ENCODE measurements at regions not wholly inside any gene's neighbourhood (a gene's known extent, or its start where the extent isn't known, plus 50 kb on each side); places are given as distances from the start of the nearest gene placed in this dataset.

DNA sequence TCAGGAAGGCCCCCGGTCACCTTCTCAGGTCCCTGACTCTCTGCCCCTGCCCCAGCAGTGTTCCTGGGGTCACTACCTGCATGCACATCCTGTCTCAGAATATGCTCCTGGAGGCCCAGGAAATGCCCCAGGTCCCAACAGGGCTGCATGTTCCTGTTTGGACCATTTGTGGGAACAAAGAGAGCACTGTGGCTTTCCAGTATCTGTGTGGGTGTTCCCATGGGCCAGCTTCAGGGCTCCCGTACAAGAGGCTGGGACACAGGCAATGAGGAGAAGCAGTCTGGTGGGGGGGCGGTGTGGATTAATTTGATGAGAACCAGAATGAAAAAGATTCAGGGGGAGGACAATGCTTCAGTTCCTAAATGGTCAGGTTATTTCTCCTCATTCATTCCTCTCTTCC is 61.5 kb upstream of the GGTLC1 start:
- no peak for TF ChIP-seq TCF12 (IDR thresholded peaks at IDR 0.05; ENCODE audit: low read depth)

DNA sequence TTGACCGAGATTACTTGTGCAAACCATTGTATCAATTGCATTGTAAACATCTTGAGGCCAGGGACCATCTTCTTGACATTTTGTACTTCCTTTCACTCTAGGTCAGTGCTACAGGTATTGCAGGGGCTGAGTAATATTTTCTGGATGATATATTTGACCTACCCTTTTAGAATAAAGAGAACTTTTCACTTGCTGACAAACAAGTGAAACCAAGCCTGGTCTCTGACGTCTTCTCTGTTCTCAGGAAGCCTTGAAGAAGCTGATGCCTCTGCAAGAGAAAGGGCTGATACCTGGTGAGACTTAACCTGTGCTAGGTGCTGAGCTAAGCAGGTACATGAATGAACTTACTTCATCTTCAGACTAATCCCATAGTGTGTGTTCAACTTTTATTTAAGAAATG is 60.5 kb upstream of the GGTLC1 start:
- TF ChIP-seq, protein P1, sequence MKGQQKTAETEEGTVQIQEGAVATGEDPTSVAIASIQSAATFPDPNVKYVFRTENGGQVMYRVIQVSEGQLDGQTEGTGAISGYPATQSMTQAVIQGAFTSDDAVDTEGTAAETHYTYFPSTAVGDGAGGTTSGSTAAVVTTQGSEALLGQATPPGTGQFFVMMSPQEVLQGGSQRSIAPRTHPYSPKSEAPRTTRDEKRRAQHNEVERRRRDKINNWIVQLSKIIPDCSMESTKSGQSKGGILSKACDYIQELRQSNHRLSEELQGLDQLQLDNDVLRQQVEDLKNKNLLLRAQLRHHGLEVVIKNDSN (IDR thresholded peaks at IDR 0.05), result no peak
- no peak for TF ChIP-seq RAD21 (IDR thresholded peaks at IDR 0.05; ENCODE audit: low read depth)

DNA sequence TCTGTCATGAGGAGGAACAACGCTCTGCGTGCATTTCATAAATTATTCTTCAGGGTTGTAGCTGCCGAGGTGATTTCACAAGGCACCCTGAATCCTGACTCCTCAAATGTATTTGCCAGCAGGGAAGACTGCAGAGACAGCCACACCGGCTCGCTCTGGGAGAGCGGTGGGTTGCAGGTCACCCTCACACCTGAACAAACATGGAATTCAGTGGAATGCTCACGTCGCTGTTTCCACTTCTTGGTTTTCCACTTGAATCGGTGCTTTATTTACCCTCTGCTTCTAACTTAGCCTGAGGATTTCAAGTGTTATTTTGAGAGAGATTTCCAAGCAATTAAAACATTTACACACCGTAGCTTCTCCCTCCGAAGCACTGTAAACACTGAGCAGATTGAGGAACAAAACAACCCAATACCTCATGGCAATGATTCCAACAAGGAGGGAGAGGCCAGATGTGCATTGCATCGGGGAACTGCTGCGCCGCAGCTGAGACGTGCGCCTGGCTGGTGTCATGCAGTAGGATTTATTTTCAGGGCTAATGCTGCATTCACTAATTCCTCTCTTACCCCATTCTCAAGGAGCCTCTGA is 59.5 kb upstream of the GGTLC1 start:
- TF ChIP-seq RAD21 (IDR thresholded peaks at IDR 0.05; ENCODE audit: low read depth) (no peak), EGR1 (IDR thresholded peaks at IDR 0.05) (no peak)
- TF ChIP-seq, protein P2, sequence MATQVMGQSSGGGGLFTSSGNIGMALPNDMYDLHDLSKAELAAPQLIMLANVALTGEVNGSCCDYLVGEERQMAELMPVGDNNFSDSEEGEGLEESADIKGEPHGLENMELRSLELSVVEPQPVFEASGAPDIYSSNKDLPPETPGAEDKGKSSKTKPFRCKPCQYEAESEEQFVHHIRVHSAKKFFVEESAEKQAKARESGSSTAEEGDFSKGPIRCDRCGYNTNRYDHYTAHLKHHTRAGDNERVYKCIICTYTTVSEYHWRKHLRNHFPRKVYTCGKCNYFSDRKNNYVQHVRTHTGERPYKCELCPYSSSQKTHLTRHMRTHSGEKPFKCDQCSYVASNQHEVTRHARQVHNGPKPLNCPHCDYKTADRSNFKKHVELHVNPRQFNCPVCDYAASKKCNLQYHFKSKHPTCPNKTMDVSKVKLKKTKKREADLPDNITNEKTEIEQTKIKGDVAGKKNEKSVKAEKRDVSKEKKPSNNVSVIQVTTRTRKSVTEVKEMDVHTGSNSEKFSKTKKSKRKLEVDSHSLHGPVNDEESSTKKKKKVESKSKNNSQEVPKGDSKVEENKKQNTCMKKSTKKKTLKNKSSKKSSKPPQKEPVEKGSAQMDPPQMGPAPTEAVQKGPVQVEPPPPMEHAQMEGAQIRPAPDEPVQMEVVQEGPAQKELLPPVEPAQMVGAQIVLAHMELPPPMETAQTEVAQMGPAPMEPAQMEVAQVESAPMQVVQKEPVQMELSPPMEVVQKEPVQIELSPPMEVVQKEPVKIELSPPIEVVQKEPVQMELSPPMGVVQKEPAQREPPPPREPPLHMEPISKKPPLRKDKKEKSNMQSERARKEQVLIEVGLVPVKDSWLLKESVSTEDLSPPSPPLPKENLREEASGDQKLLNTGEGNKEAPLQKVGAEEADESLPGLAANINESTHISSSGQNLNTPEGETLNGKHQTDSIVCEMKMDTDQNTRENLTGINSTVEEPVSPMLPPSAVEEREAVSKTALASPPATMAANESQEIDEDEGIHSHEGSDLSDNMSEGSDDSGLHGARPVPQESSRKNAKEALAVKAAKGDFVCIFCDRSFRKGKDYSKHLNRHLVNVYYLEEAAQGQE (IDR thresholded peaks at IDR 0.05; ENCODE audit: low read depth), result no peak

DNA sequence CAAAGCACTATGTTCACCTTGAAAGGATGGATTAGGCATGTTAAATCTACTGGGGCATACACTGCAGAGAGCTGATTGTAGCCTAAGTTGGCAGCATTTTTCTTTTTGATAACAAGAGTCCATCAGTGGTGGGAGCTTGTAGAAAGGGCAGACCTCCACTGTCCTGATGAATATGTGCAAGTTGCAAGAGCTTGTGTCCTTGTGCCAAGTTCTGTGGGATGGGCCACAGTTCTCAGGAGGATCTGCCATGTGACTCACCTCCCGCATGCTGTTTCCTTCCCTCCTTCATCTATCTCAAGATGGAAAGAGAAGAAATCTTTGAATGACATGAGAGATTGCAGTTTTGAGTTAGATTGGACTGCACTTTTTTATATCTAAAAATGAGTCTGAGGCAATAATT is 58.3 kb upstream of the GGTLC1 start:
- TF ChIP-seq EP300 (IDR thresholded peaks at IDR 0.05; ENCODE audit: borderline replicate concordance) (no peak), TCF12 (IDR thresholded peaks at IDR 0.05; ENCODE audit: low read depth) (no peak), TEAD4 (IDR thresholded peaks at IDR 0.05) (no peak), ZBTB7A (IDR thresholded peaks at IDR 0.05; ENCODE audit: low read depth) (no peak), EGR1 (IDR thresholded peaks at IDR 0.05) (no peak), CREB1 (IDR thresholded peaks at IDR 0.05; ENCODE audit: low read depth) (no peak), CEBPB (IDR thresholded peaks at IDR 0.05) (no peak)
- TF ChIP-seq, protein P1 (IDR thresholded peaks at IDR 0.05), result no peak
- TF ChIP-seq, protein P3, sequence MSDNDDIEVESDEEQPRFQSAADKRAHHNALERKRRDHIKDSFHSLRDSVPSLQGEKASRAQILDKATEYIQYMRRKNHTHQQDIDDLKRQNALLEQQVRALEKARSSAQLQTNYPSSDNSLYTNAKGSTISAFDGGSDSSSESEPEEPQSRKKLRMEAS (IDR thresholded peaks at IDR 0.05), result no peak

DNA sequence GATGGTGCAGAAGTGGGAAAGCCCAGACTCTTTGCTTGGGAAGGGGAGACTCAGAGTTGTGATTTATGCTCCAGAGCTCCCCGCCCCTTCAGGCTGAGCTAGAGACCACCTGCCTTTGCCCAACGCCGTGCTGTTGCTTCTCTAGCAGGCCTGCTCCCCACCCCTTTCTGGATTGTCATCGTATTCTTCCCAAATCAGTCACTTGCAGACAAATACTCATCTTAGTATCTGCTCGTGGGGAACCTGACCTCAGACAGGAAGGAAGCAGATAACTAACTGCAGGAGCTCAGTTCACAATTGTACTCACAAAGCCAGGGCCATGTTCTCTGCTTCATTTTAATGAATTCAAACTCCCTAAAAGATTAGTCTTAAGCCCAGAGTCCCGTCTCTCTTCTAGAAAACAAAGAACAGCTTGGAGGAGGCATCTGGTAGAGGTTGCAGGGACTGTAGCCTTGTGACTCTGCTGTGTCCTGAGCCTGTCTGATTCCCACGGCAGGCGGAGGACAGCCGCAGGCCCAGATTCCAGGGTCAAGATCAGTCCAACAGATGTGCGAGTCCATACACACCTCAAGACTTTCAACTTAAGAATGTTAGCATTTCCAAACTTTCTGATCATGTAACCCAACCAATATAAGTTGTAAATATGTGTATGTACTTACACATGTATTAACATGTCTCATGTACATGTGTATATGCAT is 57.2 kb upstream of the GGTLC1 start:
- TF ChIP-seq RAD21 (IDR thresholded peaks at IDR 0.05; ENCODE audit: low read depth) (no peak), CEBPB (IDR thresholded peaks at IDR 0.05) (no peak), CREB1 (IDR thresholded peaks at IDR 0.05; ENCODE audit: low read depth) (no peak), YY1 (IDR thresholded peaks at IDR 0.05; ENCODE audit: low read depth) (no peak), EP300 (IDR thresholded peaks at IDR 0.05; ENCODE audit: borderline replicate concordance) (no peak), NFIC (IDR thresholded peaks at IDR 0.05) (no peak), TCF12 (IDR thresholded peaks at IDR 0.05; ENCODE audit: low read depth) (no peak), TAF1 (IDR thresholded peaks at IDR 0.05; ENCODE audit: low read depth) (no peak), EGR1 (IDR thresholded peaks at IDR 0.05) (no peak), TEAD4 (IDR thresholded peaks at IDR 0.05) (no peak), ZBTB7A (IDR thresholded peaks at IDR 0.05; ENCODE audit: low read depth) (no peak), FOXM1 (IDR thresholded peaks at IDR 0.05; ENCODE audit: borderline replicate concordance, low read depth) (no peak)
- TF ChIP-seq, protein P2 (IDR thresholded peaks at IDR 0.05; ENCODE audit: low read depth), result no peak
- TF ChIP-seq, protein P3 (IDR thresholded peaks at IDR 0.05), result no peak
- TF ChIP-seq, protein P1 (IDR thresholded peaks at IDR 0.05), result no peak

DNA sequence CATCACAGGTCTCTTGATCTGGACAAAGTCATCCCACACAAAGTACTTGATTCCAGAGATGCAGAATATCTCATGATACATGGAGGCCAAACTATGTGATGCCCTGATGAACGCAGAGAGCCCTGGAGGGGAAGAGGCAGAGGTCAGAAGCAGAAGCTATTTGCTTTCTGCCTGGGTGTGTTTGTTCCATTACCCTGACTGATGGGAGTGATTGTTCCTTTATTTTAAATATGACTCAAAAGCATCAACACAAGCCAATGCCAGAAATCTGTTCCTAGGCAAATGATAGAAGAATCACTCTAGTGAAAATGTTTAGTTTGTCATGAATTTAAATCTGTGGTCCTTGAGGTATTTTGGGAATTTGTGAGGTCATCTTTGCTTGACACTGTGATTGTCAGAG is 54.7 kb upstream of the GGTLC1 start:
- TF ChIP-seq TEAD4 (IDR thresholded peaks at IDR 0.05), result no peak
- TF ChIP-seq TAF1 (IDR thresholded peaks at IDR 0.05; ENCODE audit: low read depth), result no peak
- TF ChIP-seq, protein P3 (IDR thresholded peaks at IDR 0.05), result no peak
- TF ChIP-seq RAD21 (IDR thresholded peaks at IDR 0.05; ENCODE audit: low read depth), result no peak
- TF ChIP-seq, protein P2 (IDR thresholded peaks at IDR 0.05; ENCODE audit: low read depth), result no peak
- TF ChIP-seq YY1 (IDR thresholded peaks at IDR 0.05; ENCODE audit: low read depth), result no peak
- no peak for TF ChIP-seq TCF12 (IDR thresholded peaks at IDR 0.05; ENCODE audit: low read depth)
- no peak for TF ChIP-seq EP300 (IDR thresholded peaks at IDR 0.05; ENCODE audit: borderline replicate concordance)
- TF ChIP-seq, protein P1 (IDR thresholded peaks at IDR 0.05), result no peak
- TF ChIP-seq ZBTB7A (IDR thresholded peaks at IDR 0.05; ENCODE audit: low read depth), result no peak
- no peak for TF ChIP-seq NFIC (IDR thresholded peaks at IDR 0.05)
- TF ChIP-seq FOXM1 (IDR thresholded peaks at IDR 0.05; ENCODE audit: borderline replicate concordance, low read depth), result no peak
- no peak for TF ChIP-seq EGR1 (IDR thresholded peaks at IDR 0.05)
- no peak for TF ChIP-seq CEBPB (IDR thresholded peaks at IDR 0.05)
- TF ChIP-seq CREB1 (IDR thresholded peaks at IDR 0.05; ENCODE audit: low read depth), result no peak

Data from Ishikawa (cell line).